Astrocyte (in vitro differentiated cells and primary cell): ENCODE measurements at regions not wholly inside any gene's neighbourhood (a gene's known extent, or its start where the extent isn't known, plus 50 kb on each side); places are given as distances from the start of the nearest gene placed in this dataset.

ENCODE experiments used
- EZH2 ChIP-seq: IDR thresholded peaks from 2 replicates; pipeline ENCODE4 v1.6.1; 2012; ENCODE audit warnings: mild to moderate bottlenecking, low read length, inconsistent platforms; ENCODE audit not compliant: insufficient read depth
- TF ChIP-seq, protein P1 (sequence below): IDR thresholded peaks from 2 replicates; pipeline ENCODE4 v1.5.1; 2011; ENCODE audit warnings: low read depth, mild to moderate bottlenecking, inconsistent platforms, low read length, moderate library complexity; ENCODE audit not compliant: insufficient read depth

GRCh38 chr12:125330645-125331341, 265.6 kb downstream of the AACS start:
- TF ChIP-seq, protein P1, sequence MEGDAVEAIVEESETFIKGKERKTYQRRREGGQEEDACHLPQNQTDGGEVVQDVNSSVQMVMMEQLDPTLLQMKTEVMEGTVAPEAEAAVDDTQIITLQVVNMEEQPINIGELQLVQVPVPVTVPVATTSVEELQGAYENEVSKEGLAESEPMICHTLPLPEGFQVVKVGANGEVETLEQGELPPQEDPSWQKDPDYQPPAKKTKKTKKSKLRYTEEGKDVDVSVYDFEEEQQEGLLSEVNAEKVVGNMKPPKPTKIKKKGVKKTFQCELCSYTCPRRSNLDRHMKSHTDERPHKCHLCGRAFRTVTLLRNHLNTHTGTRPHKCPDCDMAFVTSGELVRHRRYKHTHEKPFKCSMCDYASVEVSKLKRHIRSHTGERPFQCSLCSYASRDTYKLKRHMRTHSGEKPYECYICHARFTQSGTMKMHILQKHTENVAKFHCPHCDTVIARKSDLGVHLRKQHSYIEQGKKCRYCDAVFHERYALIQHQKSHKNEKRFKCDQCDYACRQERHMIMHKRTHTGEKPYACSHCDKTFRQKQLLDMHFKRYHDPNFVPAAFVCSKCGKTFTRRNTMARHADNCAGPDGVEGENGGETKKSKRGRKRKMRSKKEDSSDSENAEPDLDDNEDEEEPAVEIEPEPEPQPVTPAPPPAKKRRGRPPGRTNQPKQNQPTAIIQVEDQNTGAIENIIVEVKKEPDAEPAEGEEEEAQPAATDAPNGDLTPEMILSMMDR = peak; percentile 46
- no peak for TF ChIP-seq EZH2
